ENCODE measurements at regions not wholly inside any gene's neighbourhood (a gene's known extent, or its start where the extent isn't known, plus 50 kb on each side); places are given as distances from the start of the nearest gene placed in this dataset.

- Histone ChIP-seq H3K36me3 (ENCODE audit: control insufficient read depth, insufficient read depth, low read length) (no peaks in the 10 kb centered on the region), H3K4me1 (ENCODE audit: control insufficient read depth, insufficient read depth, low read length) (peaks cover 2% of the 10 kb centered on the region; the same call in 1 of the 2 replicates)
Observed at GRCh38 chr6:92753956-92754355, 665.4 kb downstream of the EPHA7 start.

GRCh38 chr6:92752114-92752513 lies 667.2 kb downstream of the EPHA7 start:
- Histone ChIP-seq H3K27me3 (ENCODE audit: control insufficient read depth, insufficient read depth, low read length) (no peaks in the 10 kb centered on the region), H3K9me3 (ENCODE audit: control insufficient read depth, insufficient read depth, low read length) (no peaks in the 10 kb centered on the region), H3K4me1 (ENCODE audit: control insufficient read depth, insufficient read depth, low read length) (peaks cover 2% of the 10 kb centered on the region; the same call in 1 of the 2 replicates), H3K27ac (ENCODE audit: low read length) (no peak overlapping the region), H3K4me3 (ENCODE audit: low read length) (no peak overlapping the region), H3K36me3 (ENCODE audit: control insufficient read depth, insufficient read depth, low read length) (no peaks in the 10 kb centered on the region)
- DNase-seq (ENCODE audit: low read depth, low spot score): no peak

More at GRCh38 chr6:92753956-92754355, 665.4 kb downstream of the EPHA7 start:
- WGBS (ENCODE audit: insufficient coverage, insufficient read length): no CpG with 5 or more reads among the region's 4 CpGs
- H3K9me3 ChIP-seq (ENCODE audit: control insufficient read depth, insufficient read depth, low read length): no peaks in the 10 kb centered on the region
- no peak overlapping the region for H3K4me3 ChIP-seq (ENCODE audit: low read length)
- H3K27me3 ChIP-seq (ENCODE audit: control insufficient read depth, insufficient read depth, low read length): no peaks in the 10 kb centered on the region
- no peak for DNase-seq (ENCODE audit: low read depth, low spot score)
- no peak overlapping the region for H3K27ac ChIP-seq (ENCODE audit: low read length)

- Histone ChIP-seq H3K4me1 (ENCODE audit: control insufficient read depth, insufficient read depth, low read length) (no peaks in the 10 kb centered on the region), H3K27me3 (ENCODE audit: control insufficient read depth, insufficient read depth, low read length) (no peaks in the 10 kb centered on the region)
- no CpG with 5 or more reads among the region's 1 CpG for whole genome bisulfite sequencing (ENCODE audit: insufficient coverage, insufficient read length)
Observed at GRCh38 chr6:92748131-92748530, 671.2 kb downstream of the EPHA7 start.

GRCh38 chr6:92737983-92738382 lies 681.4 kb downstream of the EPHA7 start:
- no CpG with 5 or more reads among the region's 3 CpGs for WGBS (ENCODE audit: insufficient coverage, insufficient read length)
- Histone ChIP-seq H3K4me3 (ENCODE audit: low read length) (no peak overlapping the region), H3K27me3 (ENCODE audit: control insufficient read depth, insufficient read depth, low read length) (no peaks in the 10 kb centered on the region), H3K27ac (ENCODE audit: low read length) (no peak overlapping the region), H3K4me1 (ENCODE audit: control insufficient read depth, insufficient read depth, low read length) (no peaks in the 10 kb centered on the region), H3K9me3 (ENCODE audit: control insufficient read depth, insufficient read depth, low read length) (no peaks in the 10 kb centered on the region), H3K36me3 (ENCODE audit: control insufficient read depth, insufficient read depth, low read length) (no peaks in the 10 kb centered on the region)
- no peak for DNase-seq (ENCODE audit: low read depth, low spot score)

More at GRCh38 chr6:92748131-92748530, 671.2 kb downstream of the EPHA7 start:
- Histone ChIP-seq H3K9me3 (ENCODE audit: control insufficient read depth, insufficient read depth, low read length) (no peaks in the 10 kb centered on the region), H3K27ac (ENCODE audit: low read length) (no peak overlapping the region), H3K4me3 (ENCODE audit: low read length) (no peak overlapping the region), H3K36me3 (ENCODE audit: control insufficient read depth, insufficient read depth, low read length) (no peaks in the 10 kb centered on the region)
- no peak for DNase-seq (ENCODE audit: low read depth, low spot score)

GRCh38 chr6:92723390-92723931 lies 695.9 kb downstream of the EPHA7 start:
- Histone ChIP-seq H3K4me3 (ENCODE audit: low read length) (no peak overlapping the region), H3K27me3 (ENCODE audit: control insufficient read depth, insufficient read depth, low read length) (no peaks in the 10 kb centered on the region), H3K27ac (ENCODE audit: low read length) (no peak overlapping the region), H3K9me3 (ENCODE audit: control insufficient read depth, insufficient read depth, low read length) (no peaks in the 10 kb centered on the region), H3K4me1 (ENCODE audit: control insufficient read depth, insufficient read depth, low read length) (no peaks in the 10 kb centered on the region), H3K36me3 (ENCODE audit: control insufficient read depth, insufficient read depth, low read length) (peaks cover 2% of the 10 kb centered on the region; the same call in 1 of the 2 replicates)
- WGBS (ENCODE audit: insufficient coverage, insufficient read length): no CpG with 5 or more reads among the region's 45 CpGs
- no peak for DNase-seq (ENCODE audit: low read depth, low spot score)

- H3K27me3 ChIP-seq (ENCODE audit: control insufficient read depth, insufficient read depth, low read length): no peaks in the 10 kb centered on the region
- DNase-seq (ENCODE audit: low read depth, low spot score): no peak
- H3K36me3 ChIP-seq (ENCODE audit: control insufficient read depth, insufficient read depth, low read length): peaks cover 2% of the 10 kb centered on the region; the same call in 1 of the 2 replicates
- no CpG with 5 or more reads among the region's 3 CpGs for WGBS (ENCODE audit: insufficient coverage, insufficient read length)
- H3K9me3 ChIP-seq (ENCODE audit: control insufficient read depth, insufficient read depth, low read length): no peaks in the 10 kb centered on the region
- no peaks in the 10 kb centered on the region for H3K4me1 ChIP-seq (ENCODE audit: control insufficient read depth, insufficient read depth, low read length)
- no peak overlapping the region for H3K4me3 ChIP-seq (ENCODE audit: low read length)
- no peak overlapping the region for H3K27ac ChIP-seq (ENCODE audit: low read length)
Observed at GRCh38 chr6:92719773-92720172, 699.6 kb downstream of the EPHA7 start.

- no CpG with 5 or more reads among the region's 4 CpGs for WGBS (ENCODE audit: insufficient coverage, insufficient read length)
- Histone ChIP-seq H3K9me3 (ENCODE audit: control insufficient read depth, insufficient read depth, low read length) (no peaks in the 10 kb centered on the region), H3K27me3 (ENCODE audit: control insufficient read depth, insufficient read depth, low read length) (no peaks in the 10 kb centered on the region), H3K36me3 (ENCODE audit: control insufficient read depth, insufficient read depth, low read length) (no peaks in the 10 kb centered on the region), H3K4me1 (ENCODE audit: control insufficient read depth, insufficient read depth, low read length) (no peaks in the 10 kb centered on the region), H3K4me3 (ENCODE audit: low read length) (no peak overlapping the region), H3K27ac (ENCODE audit: low read length) (no peak overlapping the region)
- no peak for DNase-seq (ENCODE audit: low read depth, low spot score)
Observed at GRCh38 chr6:92716638-92717037, 702.7 kb downstream of the EPHA7 start.

GRCh38 chr6:92715991-92716390 lies 703.4 kb downstream of the EPHA7 start:
- no peaks in the 10 kb centered on the region for H3K4me1 ChIP-seq (ENCODE audit: control insufficient read depth, insufficient read depth, low read length)
- no peaks in the 10 kb centered on the region for H3K27me3 ChIP-seq (ENCODE audit: control insufficient read depth, insufficient read depth, low read length)
- DNase-seq (ENCODE audit: low read depth, low spot score): no peak
- no peaks in the 10 kb centered on the region for H3K9me3 ChIP-seq (ENCODE audit: control insufficient read depth, insufficient read depth, low read length)
- H3K4me3 ChIP-seq (ENCODE audit: low read length): no peak overlapping the region
- no peaks in the 10 kb centered on the region for H3K36me3 ChIP-seq (ENCODE audit: control insufficient read depth, insufficient read depth, low read length)
- no peak overlapping the region for H3K27ac ChIP-seq (ENCODE audit: low read length)

- H3K4me1 ChIP-seq (ENCODE audit: control insufficient read depth, insufficient read depth, low read length): no peaks in the 10 kb centered on the region
- H3K36me3 ChIP-seq (ENCODE audit: control insufficient read depth, insufficient read depth, low read length): no peaks in the 10 kb centered on the region
- H3K27ac ChIP-seq (ENCODE audit: low read length): no peak overlapping the region
- DNase-seq (ENCODE audit: low read depth, low spot score): no peak
- H3K27me3 ChIP-seq (ENCODE audit: control insufficient read depth, insufficient read depth, low read length): no peaks in the 10 kb centered on the region
- no peak overlapping the region for H3K4me3 ChIP-seq (ENCODE audit: low read length)
- no peaks in the 10 kb centered on the region for H3K9me3 ChIP-seq (ENCODE audit: control insufficient read depth, insufficient read depth, low read length)
Observed at GRCh38 chr6:92714346-92714745, 705.0 kb downstream of the EPHA7 start.

- H3K4me1 ChIP-seq (ENCODE audit: control insufficient read depth, insufficient read depth, low read length): no peaks in the 10 kb centered on the region
- no peak for DNase-seq (ENCODE audit: low read depth, low spot score)
- WGBS (ENCODE audit: insufficient coverage, insufficient read length): no CpG with 5 or more reads among the region's 3 CpGs
Observed at GRCh38 chr6:92710048-92710447, 709.3 kb downstream of the EPHA7 start.

GRCh38 chr6:92708945-92709344 lies 710.4 kb downstream of the EPHA7 start:
- H3K27ac ChIP-seq (ENCODE audit: low read length): no peak overlapping the region
- no peaks in the 10 kb centered on the region for H3K36me3 ChIP-seq (ENCODE audit: control insufficient read depth, insufficient read depth, low read length)
- no peaks in the 10 kb centered on the region for H3K27me3 ChIP-seq (ENCODE audit: control insufficient read depth, insufficient read depth, low read length)
- WGBS (ENCODE audit: insufficient coverage, insufficient read length): no CpG with 5 or more reads among the region's 1 CpG
- H3K9me3 ChIP-seq (ENCODE audit: control insufficient read depth, insufficient read depth, low read length): no peaks in the 10 kb centered on the region
- H3K4me3 ChIP-seq (ENCODE audit: low read length): no peak overlapping the region
- DNase-seq (ENCODE audit: low read depth, low spot score): no peak
- no peaks in the 10 kb centered on the region for H3K4me1 ChIP-seq (ENCODE audit: control insufficient read depth, insufficient read depth, low read length)

More at GRCh38 chr6:92710048-92710447, 709.3 kb downstream of the EPHA7 start:
- Histone ChIP-seq H3K9me3 (ENCODE audit: control insufficient read depth, insufficient read depth, low read length) (no peaks in the 10 kb centered on the region), H3K27ac (ENCODE audit: low read length) (no peak overlapping the region), H3K27me3 (ENCODE audit: control insufficient read depth, insufficient read depth, low read length) (no peaks in the 10 kb centered on the region), H3K4me3 (ENCODE audit: low read length) (no peak overlapping the region), H3K36me3 (ENCODE audit: control insufficient read depth, insufficient read depth, low read length) (no peaks in the 10 kb centered on the region)

Data from iPS DF 6.9 (cell line).